SU-DHL-6 (cell line): ENCODE measurements at regions not wholly inside any gene's neighbourhood (a gene's known extent, or its start where the extent isn't known, plus 50 kb on each side); places are given as distances from the start of the nearest gene placed in this dataset.

Experiments used
- CTCF ChIP-seq: fragments of 200-600 bp; sonication (generic); IDR thresholded peaks from one replicate; pipeline ENCODE4 v1.5.1; 2017; ENCODE audit warnings: antibody characterized with exemption, mild to moderate bottlenecking, low read length, moderate library complexity; ENCODE audit not compliant: insufficient read depth, poor library complexity, severe bottlenecking
- EZH2phosphoT487 ChIP-seq: fragments of 200-600 bp; sonication (generic), shearing (Covaris generic); conservative IDR thresholded peaks from 2 replicates; pipeline ENCODE4 v1.6.1; 2018; ENCODE audit warnings: mild to moderate bottlenecking, antibody characterized with exemption, low read length, moderate library complexity, mixed read lengths

GRCh38 chr10:28429045-28429444 is 103.9 kb upstream of the WAC start:
- TF ChIP-seq CTCF = no peak
- no peak for TF ChIP-seq EZH2phosphoT487
